Uterus (tissue), 2 donors: ENCODE measurements at regions not wholly inside any gene's neighbourhood (a gene's known extent, or its start where the extent isn't known, plus 50 kb on each side); places are given as distances from the start of the nearest gene placed in this dataset.

Source experiments
- CTCF ChIP-seq, 4 experiments: fragments of 200-600 bp in 2 of 4; fragments of 450-650 bp in 2 of 4; sonication (generic) in 2 of 4; IDR thresholded peaks; one replicate each; pipeline ENCODE4 v1.5.1; 2016 to 2019; ENCODE audit warnings: antibody characterized with exemption in 4 of 4, mild to moderate bottlenecking in 2 of 4, moderate library complexity in 1 of 4
- POLR2A ChIP-seq, 2 donors: fragments of 450-650 bp; IDR thresholded peaks; one replicate each; pipeline ENCODE4 v1.6.1; 2016; ENCODE audit warnings: antibody characterized with exemption in 2 of 2, mild to moderate bottlenecking in 1 of 2, moderate library complexity in 1 of 2

DNA sequence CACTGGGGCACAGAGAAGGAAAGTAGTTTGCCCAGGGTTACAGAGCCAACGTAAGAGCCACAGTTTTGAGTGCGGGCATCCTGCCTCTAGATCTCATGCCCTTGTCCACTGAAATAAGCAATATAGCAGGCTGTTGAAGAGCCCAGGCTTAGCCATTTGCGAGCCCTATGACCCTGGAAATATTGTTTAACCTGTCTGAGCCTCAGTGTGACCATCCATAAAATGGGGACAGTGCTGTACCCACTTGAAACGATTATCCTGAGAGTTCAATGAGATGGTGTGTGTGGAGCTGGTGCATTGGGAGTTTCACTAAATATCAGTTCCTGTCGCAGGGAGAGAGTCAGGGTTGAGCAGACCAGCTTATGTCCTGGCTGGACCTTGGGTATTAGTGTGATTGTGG is 173.1 kb upstream of the KCNG1 start:
- TF ChIP-seq CTCF (IDR thresholded peaks at IDR 0.05), result no peak
- no peak for TF ChIP-seq POLR2A (IDR thresholded peaks at IDR 0.05)
